Iris pigment epithelial cell (primary cell): ENCODE measurements at regions not wholly inside any gene's neighbourhood (a gene's known extent, or its start where the extent isn't known, plus 50 kb on each side); places are given as distances from the start of the nearest gene placed in this dataset.

Source experiments
- DNase-seq: peaks from one replicate; pipeline ENCODE4 v3.0.0-alpha.2; 2011; ENCODE audit warnings: low read depth

- DNase-seq = no peak
Observed at GRCh38 chr11:20311444-20311843, 52.1 kb upstream of the HTATIP2 start.

GRCh38 chr11:20310596-20311394 lies 52.7 kb upstream of the HTATIP2 start:
- no peak for DNase-seq

- no peak for DNase-seq
Observed at GRCh38 chr11:20310137-20310536, 53.4 kb upstream of the HTATIP2 start.

- DNase-seq = no peak
Observed at GRCh38 chr11:20309231-20310025, 54.1 kb upstream of the HTATIP2 start.

GRCh38 chr11:20308601-20309000 lies 54.9 kb upstream of the HTATIP2 start:
- DNase-seq = no peak

DNA sequence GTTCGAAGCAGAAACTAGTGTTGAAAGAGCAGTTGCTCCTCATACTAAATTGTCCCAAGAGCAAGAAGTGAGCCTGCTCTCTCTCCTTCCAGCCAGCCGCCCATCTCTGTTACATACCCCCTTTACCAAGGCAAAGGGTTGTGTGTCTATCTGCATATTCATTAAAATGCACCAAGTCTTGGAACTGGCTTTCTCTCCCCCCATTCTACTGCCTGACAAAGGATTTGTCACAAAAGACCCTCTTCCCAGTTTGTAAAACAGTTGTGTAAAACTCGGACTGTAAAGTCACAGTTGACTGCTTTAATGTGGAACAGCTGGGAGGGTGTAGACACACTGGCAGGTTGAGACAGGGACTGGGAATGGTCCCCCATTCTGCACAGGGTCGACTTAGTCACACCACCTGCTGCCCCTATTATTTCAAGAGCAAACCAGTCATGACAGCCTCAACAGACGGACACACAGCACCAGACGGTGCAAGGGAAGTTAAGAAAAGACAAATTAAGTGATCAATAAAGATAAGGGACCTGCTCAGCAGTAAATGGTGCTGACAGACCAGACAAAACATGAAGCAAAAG lies 60.0 kb upstream of the HTATIP2 start:
- DNase-seq = no peak

- DNase-seq = no peak
Observed at GRCh38 chr11:20293992-20294391, 69.5 kb upstream of the HTATIP2 start.

GRCh38 chr11:20293531-20293930 lies 70.0 kb upstream of the HTATIP2 start:
- DNase-seq = no peak

GRCh38 chr11:20289732-20290131 lies 73.8 kb upstream of the HTATIP2 start:
- DNase-seq = no peak

- no peak for DNase-seq
Observed at GRCh38 chr11:20283475-20283874, 80.0 kb upstream of the HTATIP2 start.

DNA sequence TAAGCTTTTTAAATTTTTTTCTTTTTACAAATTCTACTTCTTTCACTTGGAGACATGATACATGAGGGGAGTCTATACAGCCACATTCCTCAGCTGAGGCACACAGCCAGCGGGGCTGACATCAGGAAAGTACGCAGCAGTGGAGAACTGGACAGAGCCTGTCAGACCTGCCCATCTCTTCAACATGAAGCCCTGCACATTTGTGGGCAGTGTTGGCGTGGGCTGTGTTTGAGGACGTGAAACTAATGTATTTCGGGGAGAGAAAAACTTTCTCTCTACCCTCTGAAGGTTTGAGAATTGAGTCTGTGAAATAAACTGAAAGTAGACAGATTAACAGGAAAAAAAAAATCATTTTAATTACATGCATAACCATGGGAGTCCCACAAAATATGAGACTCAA lies 84.8 kb upstream of the HTATIP2 start:
- DNase-seq = no peak

GRCh38 chr11:20277014-20277413 lies 86.5 kb upstream of the HTATIP2 start:
- no peak for DNase-seq

GRCh38 chr11:20275987-20276965 lies 87.2 kb upstream of the HTATIP2 start:
- no peak for DNase-seq

DNA sequence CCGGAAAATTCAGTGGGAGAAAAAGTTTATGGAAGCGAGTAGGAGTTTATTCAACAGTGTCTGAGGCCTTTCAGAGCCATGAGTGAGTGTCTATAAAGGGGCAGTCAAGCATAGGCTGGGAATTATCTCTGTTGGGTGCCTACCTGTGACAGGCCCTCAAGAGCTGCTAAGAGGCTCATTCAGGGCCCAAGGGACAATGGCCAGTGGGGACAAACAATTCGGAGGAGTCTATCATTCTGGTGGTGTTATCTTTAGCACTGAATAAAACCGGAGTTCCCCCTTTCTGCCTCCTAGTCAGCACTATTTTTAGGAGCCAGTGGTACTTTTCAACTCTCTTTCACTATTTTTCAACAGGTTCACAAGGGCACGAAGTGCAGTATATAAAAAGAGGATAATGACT lies 89.5 kb upstream of the HTATIP2 start:
- DNase-seq = no peak

GRCh38 chr11:20261526-20261925 lies 101.3 kb upstream of the DBX1 start:
- no peak for DNase-seq

DNA sequence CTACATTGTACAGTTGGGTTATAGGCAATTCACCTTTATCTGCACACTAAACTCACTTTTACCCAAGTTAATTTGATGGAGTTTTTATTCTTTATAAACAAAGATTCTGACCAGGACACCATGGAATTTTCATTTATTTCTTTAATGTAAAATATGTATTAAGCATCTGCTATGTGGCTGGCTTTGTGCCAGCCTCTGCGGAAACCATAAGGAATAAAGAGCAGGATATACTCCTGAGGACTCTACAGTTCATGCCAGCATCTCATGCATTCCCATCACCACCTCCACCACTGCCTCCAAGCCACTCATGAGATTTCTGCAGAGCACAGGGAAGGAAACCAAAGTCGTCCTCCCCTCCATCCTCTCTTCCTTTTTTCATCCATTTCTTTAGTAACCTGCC lies 100.0 kb upstream of the DBX1 start:
- DNase-seq = no peak

DNA sequence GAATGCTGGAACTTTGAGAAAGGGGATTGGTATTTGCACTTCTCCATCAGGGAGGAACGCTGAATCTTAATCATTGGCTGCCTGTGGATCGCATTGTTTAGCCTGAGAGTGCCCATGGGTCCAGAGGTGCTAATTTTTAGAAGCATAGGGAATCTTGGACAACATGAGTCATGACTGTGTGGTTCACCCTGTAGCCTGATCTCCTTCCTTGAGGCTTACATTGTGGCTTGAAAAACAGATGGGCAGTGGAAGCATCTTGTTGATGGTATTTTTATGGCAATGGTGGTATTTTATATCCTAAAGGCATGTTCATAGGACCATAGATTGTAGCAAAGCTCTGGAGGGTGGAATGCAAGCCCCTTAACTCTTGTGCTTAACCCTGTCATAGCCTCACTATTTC lies 99.2 kb upstream of the DBX1 start:
- DNase-seq = no peak

GRCh38 chr11:20258376-20258895 lies 98.2 kb upstream of the DBX1 start:
- DNase-seq = no peak

GRCh38 chr11:20256925-20257324 lies 96.7 kb upstream of the DBX1 start:
- no peak for DNase-seq

DNA sequence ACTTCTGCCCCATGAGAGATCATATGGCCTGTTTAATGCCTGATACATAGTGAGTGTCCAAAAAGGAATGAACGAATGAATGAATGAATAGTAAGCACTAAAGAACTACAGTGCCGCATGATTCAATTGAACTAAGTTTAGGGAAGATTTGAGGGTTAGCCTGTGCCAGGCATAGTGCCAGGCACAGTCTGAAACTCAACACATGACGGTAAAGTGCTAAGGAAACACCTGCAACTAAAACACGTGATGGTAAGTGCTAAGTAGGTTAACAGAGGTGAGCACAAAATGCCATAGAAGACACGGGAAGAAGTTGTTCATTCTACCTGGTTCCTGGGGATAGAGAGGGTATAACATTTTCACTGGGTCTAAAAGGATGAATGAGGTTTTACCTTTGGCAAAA lies 93.5 kb upstream of the DBX1 start:
- DNase-seq = no peak

GRCh38 chr11:20251496-20251895 lies 91.2 kb upstream of the DBX1 start:
- DNase-seq = no peak
